Inferior parietal cortex (tissue), 1 donor: ENCODE measurements at regions not wholly inside any gene's neighbourhood (a gene's known extent, or its start where the extent isn't known, plus 50 kb on each side); places are given as distances from the start of the nearest gene placed in this dataset.

Source experiments
- DNase-seq: peaks from one replicate; pipeline ENCODE4 v3.0.0-alpha.2; 2016; ENCODE audit errors: extremely low spot score

DNA sequence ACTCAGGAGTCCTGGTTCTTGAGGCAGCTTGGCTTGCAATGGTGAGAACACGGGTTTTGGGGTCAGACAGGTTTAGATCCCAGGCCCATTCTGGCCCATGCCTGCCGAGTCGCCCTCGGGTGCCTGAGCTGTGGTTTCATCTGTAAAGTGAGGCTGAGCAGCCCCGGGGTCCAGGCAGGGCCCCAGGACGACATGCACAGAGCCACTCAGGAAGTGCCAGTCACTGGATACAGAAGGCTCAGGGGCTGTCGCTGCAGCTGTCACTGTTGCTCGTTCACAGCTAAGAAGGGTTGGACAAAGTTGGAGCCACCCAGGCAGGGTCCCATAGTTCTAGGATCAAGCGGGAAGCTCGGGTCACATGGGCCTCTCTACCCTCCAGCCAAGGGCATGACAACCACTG is 403.1 kb downstream of the BCL11B start:
- no peak for DNase-seq

DNA sequence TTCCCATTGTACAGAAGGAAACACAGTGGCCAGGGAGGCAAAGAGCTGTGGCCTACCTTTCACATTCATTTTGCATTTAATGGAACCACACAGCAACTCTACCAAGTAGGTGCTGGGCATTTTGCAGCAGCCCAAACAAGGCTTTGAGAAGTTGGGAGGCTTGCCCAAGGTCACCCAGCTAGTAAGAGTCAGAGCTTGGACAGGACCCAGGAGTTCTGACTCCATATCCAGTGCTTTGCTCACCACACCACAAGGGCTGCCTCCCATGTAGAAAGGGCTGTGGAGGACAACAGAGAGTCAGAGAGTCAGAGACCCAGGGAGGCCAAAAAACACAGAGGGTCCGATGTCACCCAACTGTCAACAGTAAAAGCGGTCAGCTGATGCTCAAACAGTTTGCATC is 400.2 kb downstream of the BCL11B start:
- DNase-seq: no peak

DNA sequence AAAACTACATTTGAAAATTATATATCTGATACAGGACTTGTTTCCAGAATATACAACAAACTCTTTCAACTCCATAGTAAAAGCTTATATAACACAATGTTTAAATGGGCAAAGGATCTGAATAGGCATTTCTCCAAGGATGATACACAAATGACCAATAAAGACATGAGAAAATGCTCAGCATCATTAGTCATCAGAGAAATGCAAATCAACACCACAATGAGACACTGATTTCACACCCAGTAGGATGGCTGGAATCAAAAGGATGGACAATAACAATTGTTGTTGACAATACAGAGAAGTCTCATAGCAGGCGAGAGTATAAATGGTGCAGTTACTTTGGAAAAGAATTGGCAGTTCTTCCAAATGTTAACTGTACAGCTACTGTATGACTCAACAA is 394.9 kb downstream of the BCL11B start:
- DNase-seq: no peak

DNA sequence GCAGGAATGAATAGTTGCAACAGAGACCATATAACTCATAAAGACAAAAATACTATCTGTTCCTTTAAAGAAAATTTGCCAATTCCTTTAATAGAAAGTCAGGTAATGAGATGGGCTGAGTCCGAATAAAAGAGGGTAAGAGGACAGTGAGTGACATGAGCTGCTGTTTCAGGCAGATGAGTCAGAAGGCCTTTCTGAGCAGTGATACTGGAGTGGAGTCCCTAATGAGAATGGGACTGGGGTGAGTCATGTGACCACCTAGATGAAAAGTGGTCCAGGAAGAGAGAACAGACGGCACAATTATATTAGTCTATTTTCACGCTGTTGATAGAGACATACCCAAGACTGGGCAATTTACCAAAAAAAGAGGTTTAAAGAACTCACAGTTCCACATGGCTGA is 393.7 kb downstream of the BCL11B start:
- DNase-seq: no peak

DNA sequence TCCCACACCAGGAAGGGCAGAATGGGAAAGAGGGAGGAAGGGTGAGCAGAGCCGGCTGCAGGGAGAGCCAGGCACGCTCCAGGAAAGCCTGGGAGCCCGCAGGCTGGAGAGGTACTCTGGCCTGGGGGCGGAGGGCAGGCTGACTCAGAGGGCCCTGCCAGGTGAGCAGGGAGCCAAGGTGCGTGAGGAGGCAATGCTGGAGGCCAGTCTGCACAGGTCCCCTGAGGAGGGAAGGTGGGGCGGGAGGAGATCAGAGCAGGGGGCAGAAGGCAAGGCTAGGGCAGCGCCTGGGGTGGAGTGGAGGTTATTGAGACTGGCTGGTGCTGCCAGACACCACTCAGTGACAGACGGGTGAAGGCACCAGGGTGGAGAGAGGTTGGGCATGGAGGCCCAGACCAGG is 385.0 kb downstream of the BCL11B start:
- DNase-seq: no peak

DNA sequence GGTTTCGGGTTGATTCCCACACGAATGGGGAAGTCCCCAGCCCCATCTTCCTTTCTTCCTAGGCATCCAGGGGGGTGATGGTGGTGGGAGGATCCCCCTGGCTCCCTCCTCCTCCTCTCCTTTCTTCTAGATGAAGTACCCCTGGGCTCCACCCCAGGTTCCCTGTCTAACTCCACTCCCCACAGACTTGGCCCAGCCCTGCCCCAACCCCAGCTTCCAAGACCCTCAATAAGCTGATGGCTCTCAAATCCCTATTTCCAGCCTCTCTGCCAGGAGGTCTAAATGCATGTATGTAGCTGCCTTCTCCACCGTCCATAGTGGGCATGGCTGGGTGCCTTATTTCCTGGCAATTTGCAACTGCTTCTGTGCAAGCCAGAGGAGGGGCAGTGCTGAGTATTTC is 383.7 kb downstream of the BCL11B start:
- no peak for DNase-seq

DNA sequence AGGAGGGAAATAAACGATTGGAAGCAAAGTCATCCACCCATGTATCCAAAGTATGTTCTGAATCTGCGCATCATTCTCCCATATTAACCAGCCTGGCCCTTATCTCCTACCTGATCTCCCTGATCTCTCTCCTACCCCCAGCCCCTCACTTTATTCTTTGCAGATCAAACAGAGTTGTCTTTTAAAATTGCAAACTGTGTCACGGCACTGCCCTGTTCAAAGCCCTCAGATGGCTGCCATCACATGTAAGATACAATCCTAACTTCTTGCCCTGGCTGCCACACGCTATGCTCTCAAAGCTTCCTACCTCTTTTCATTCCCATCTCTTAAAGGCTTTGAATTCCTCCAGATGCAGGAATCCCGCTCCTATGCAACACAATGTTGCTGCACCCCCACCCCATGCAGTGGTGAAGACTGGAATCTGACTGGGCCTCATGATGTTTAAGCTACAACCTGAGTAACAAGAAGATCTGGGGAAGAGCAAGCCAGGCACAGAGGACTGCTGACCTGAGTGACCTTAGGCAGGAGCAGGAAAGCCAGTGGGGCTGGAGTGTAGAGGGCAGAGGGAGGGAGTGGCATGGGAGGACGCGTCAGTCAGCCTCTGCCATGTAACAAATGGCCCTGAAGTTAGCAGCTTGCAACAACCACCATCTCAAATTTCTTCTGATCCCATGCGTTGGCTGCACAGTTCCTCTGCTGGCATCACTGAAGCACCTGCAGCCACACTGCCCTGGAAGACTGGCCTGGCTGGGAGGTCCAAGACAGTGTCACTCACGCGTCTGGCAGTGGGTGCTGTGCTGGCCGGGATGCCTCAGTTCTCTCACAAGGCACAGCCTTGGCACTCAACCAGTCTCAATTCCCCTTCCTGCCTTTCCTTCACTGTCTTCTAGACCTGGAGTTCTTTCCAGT is 382.8 kb downstream of the BCL11B start:
- DNase-seq: no peak

DNA sequence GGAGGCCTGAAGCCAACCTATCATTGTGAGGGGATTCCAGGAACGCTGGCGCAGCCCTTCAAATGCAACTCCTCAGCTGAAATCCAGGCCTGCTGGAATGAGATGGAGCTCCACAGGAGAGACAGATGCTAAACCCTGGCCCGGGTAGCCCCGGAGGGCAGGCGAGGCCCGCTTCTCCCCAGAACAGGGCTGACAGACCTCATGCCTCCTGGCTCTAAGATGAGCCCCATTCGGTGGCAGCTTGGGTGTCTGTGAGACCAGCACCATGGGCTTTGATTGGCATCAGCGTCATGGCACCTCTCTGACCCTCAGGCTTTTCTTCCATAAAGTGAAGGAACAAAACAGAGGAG is 382.2 kb downstream of the BCL11B start:
- no peak for DNase-seq

DNA sequence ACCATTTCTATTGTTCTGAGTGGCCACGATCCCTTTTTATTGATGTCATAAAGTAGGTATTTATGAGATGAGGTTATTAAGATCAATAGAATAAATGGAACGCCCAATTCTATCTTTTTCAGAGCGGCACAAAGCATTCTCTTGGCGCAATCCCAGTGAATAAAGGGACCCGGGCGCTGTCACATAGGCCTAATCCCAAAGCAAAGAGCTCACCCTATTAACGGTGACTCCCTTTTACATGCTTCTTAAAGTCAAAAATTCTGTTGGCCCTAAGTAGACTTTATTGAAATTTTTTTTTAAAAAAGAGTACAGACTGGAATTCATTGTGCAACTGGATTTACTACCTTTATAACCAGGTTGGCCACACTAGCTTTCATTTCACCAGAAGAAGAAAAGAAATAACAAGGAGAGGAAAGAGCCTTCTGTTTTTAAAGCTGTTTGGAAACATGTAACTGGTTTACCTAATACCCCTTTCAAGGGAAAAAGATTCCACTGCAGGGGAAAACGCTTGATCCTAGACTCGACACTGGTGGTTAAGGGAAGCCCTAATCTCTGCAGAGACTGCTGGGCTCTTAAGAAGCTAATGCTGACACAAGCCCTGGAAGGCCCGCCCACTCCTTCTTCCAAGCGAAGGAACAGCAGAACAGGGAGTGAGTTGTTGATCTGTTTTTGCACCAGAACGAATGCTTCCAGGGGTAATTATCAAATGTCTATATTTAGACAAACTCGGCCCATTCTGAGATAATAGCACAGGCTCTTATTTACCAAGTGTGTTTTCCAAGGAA is 381.2 kb downstream of the BCL11B start:
- no peak for DNase-seq

DNA sequence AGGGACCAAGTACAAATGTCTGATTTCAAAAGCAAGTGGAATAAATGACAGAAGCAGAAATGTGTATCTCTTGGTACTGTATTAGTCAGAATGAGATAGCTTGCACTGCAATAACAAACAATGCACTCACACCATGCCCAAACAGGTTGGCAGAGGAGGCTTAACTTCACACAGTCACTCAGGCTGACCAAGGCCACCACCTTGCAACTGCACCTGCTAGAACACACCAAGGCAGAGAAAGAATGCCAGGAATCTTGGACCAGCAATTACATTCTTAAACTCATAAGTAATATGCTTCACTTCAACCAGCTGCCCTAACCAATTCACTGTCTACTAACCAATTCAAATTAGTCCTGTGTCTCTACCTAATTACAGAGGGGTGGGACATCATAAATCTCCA is 378.3 kb downstream of the BCL11B start:
- no peak for DNase-seq

DNA sequence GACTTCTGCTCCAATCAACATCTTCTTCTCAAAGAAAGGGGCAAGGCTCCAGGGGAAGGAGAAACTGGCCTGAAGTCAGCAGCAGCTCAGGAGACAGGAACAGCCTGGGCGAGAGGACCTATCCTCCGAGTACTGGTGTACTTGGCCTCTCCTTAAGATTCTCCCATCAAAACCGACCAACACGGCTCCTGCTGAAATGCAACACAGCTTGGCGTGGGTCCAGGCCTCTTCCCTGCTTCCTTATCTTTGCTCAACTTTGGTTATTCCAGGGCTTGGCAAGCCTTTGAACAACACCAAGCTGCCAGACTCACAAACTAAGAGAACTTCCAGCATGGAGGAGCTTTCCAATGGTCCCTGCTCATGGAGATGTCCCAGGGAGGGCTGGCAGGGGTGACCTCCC is 377.4 kb downstream of the BCL11B start:
- no peak for DNase-seq

DNA sequence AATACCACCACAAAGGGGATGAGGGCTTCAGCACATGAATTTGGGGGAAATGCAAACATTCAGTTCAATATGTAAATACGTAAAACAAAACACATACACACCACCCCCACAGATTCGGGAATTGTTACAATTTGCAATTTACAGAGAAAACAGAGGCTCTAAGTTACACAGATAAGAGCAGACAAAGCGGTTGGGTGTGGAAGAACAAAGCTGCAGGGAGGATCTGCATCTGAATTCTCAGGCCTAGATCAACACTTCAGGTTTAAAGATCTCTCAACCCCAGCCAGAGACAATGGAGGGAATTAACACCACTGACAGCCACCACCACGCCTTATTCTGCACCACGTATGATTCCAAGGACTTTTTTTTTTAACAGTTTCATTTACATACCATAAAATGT is 375.5 kb downstream of the BCL11B start:
- DNase-seq: no peak

DNA sequence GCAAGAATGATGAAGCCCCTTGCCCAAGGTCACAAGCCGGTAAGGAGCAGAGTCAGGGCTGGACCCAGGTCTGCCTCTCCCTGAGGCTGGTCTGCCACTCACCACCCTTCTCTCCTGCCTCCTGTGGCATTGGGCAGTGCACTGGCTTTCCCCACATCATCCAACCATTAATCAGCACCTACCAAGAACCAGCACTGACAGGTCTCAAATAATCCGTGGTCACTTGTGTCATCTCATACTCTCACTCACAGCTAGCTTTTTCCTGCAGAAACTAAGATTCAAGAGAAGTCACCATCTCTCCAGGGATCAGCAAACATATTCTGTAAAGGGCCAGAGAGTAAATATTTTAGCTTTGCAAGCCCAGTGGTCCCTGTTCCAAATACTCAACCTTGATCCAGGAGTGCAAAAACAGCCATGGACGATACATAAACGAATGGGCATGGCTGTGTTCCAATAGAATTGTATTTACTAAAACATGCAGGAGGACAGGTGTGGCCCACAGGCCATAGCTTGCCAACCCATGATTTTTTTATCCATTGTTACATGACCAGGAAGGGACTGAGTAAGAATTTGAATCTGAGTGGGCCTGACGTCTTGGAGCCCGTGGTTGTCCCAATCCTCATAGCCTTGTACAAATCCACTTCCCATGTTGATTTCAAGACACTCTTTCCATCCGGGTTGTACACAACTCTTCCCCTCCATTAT is 374.2 kb downstream of the BCL11B start:
- DNase-seq: no peak

DNA sequence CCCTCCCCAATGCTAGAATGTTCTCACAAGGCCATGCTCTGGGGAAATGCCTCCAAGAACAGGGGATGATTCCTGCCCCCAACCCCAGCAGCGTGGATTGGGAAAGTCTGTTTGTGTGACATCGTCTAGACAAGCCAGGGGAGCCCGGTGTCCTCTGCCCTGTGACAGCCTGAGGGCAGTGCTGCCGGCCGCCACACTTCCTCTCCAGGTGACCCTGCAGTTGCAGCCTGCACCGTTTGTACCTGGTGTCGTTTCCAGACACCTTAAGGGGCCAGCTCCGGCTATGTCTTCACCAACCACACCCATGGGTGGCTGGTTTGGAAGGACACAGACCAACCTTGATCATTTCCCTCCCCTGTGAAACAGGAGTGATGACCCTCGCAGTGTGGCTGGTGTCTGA is 372.6 kb downstream of the BCL11B start:
- DNase-seq: no peak

DNA sequence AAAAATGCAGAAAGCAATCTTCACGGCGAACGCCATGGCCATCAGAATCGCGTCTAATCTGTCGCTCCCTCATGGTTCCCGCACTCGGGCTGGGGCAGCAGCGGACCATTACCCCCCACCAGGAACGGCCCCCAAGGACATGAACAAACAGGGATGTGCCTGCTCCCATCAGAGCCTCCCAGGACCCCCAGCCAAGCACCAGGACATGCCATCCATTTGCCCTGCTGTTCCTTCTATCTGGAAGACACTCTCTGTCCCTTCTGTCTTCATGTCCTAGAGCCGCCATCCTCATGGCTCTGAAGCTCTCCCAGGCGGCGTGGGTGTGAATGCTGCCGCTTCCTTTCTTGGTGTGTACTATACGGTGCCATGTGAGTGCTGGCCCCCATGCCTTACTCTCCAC is 371.8 kb downstream of the BCL11B start:
- no peak for DNase-seq

DNA sequence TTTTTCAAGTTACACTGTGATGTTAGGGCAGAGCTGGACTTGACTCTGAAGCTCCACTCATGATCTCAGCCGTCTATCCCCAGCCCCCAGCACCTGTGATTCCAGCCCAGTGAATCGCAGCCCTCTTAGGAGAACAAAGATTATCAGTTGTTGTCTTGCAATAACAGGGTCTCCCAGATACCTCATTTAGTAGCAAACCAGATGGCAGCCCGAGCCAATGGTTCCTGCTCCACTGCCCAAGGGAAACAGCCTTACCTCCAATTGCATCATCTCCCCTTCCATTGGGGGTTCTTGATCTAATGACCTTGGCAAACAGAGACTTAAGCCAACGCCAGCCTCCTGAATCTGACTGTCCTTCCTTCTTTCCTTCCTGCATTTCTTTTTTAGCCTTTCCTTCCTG is 371.2 kb downstream of the BCL11B start:
- DNase-seq: no peak

DNA sequence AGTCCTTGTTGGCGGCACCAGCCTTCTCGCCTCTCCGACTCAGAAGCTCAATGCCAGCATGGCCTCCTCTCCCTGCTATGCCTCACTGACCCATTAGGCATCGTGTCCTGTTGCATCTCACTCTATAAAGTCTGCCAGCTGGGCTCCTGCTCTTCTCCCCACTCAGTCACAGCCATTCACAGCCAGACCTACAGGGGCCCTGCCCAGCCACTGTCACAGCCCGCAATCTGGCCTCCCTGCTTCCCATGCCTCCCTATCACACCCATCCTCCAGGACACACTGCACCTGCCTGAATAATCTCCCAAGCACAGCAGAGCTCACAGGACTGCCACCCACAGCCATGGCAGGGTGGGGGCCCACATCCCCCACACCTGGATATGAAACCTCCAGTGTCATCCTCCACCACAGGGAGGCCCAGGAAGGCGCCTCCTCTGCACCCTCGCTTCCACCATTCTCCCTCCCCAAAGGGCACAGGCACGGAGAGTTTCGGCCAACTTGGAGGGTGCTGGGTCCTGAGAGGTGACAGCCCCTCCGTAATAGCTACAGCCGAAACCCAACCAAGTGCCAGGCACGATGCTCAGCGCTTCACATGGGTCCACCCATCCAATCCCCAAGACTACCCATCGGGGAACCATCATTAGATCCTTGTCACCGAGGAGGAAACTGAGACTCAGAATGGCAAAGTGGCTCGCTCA is 370.3 kb downstream of the BCL11B start:
- DNase-seq: no peak

DNA sequence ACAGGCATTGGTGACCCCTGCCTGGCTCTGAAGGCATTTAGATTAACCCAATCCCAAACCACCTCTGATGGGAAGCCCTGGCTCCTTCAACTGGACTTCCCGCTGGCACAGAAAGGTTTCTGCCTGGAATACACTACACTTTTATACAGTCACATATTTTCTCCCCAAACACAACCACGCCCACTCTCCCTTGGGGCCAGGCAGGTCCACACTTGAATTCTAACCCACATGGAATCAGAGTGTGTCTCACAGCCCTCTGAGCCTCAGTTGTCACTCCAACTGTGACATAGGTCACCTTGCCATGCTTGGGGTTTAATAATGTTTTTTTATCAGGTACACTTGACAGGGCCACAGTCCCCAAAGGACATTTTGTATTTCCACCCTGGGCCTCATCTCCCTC is 368.6 kb downstream of the BCL11B start:
- DNase-seq: no peak

DNA sequence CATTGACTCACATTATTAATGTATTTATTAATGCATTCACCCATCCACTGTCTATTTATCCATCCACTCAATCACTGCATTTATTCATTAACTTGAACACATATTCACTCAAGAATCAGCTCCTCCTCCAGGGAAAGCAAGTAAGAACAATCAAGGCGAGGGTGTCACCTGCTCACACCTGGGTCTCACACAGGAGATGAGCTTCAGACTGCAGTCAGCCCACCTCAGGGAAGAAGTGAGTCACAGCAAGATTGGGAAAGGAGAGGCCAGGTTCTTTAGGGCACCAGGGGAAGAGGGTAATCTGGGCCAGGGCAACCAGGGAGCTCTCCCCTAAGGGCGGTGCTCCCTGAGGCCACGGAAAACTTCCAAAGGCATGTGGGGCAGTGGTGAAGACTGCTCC is 367.3 kb downstream of the BCL11B start:
- DNase-seq: no peak

DNA sequence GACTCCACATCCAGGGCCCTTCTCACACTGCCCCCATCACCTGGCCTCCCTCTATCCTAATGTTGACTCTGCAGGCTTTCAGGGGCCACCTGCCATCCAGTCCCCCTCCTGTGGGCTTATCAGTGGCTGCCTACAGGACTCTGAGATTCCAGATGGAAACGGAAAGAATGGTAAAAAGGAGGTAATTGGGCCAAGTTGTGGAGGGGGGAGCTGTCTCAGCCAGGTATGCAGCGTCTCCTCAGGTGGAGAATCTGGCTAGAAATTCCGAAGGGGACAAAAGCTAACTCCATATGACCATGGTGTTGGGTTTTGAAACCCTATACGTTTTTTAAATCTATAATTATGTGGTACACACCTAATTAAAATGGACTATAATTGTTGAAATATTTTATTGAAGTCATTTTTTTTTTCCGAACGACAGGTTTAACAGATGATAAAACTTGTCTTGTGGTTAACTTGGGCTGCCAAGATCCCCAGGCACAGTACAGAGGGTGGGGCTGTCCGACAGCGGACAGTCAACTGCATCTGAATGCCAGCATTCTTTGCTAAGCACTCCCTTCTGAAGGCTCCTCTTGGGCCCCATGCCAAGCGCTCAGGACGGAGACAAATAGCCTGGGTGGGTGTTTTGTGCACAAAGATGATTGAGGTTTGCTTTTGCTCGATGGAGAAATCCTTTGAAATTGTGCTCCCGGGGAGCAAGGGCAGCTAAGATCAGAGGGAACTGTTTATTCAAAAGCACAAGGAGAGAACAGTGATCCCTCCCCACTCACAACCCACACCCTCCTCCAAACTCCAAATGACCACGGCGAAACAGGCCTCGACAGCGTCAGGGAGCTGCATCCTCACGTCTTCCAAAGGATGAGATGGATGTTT is 365.6 kb downstream of the BCL11B start:
- no peak for DNase-seq

DNA sequence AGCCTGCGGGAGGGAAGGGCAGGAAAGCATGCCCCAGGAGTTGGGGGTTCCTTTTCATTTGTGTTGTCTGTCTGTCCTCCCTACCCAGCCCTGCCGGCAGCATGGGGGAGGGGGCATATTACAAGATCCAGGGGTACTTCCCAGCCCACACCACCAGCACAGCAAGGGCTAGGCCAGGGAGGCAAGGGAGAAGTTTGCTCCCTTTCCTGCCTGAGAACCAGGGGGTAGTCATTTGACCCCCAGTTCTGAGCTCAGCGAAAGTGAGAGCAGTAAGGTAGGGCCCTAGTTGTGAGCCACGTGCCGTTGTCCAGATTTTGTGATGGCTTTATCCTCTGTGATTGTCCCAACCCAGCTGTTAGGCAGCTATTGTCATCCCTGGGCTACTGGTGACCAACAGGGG is 364.7 kb downstream of the BCL11B start:
- DNase-seq: no peak
